Common myeloid progenitor, CD34-positive (primary cell): ENCODE measurements at regions not wholly inside any gene's neighbourhood (a gene's known extent, or its start where the extent isn't known, plus 50 kb on each side); places are given as distances from the start of the nearest gene placed in this dataset.

Experiments
- CTCF ChIA-PET: fragments of 350-600 bp; sonication (Branson Sonifier 250); formaldehyde crosslinking; loops from one replicate; lab custom pipeline; 2021; ENCODE audit warnings: antibody characterized with exemption; lab: Charles Lee
- POLR2A ChIA-PET: fragments of 350-600 bp; sonication (Branson Sonifier 250); formaldehyde crosslinking; loops from one replicate; lab custom pipeline; 2021; ENCODE audit warnings: antibody characterized with exemption; lab: Charles Lee
- DNase-seq, 3 donors: peaks; one replicate each; pipeline versions ENCODE4 v3.0.0 to v3.0.0-alpha.2; 2013
- H3K27ac ChIP-seq, 2 experiments: 1 replicate in 1 of 2; 2 replicates in 1 of 2; pipeline ENCODE4 v1.7.0; 2013; ENCODE audit warnings: inconsistent platforms in 2 of 2, low read length in 2 of 2, mild to moderate bottlenecking in 2 of 2, low read depth in 1 of 2, moderate library complexity in 1 of 2; ENCODE audit not compliant: severe bottlenecking in 2 of 2, insufficient read depth in 1 of 2, poor library complexity in 1 of 2
- H3K27me3 ChIP-seq, 5 experiments: replicated peaks in 2 of 5; 1 replicate in 3 of 5; 2 replicates in 2 of 5; pipeline versions ENCODE4 v1.6.1 to v1.7.0; 2013; ENCODE audit warnings: low read length in 4 of 5, mild to moderate bottlenecking in 2 of 5, moderate library complexity in 2 of 5, inconsistent platforms in 1 of 5; ENCODE audit not compliant: insufficient read depth in 5 of 5, control insufficient read depth in 4 of 5
- H3K36me3 ChIP-seq, 4 experiments: 1 replicate in 2 of 4; 2 replicates in 2 of 4; pipeline versions ENCODE4 v1.6.1 to v1.7.0; 2013; ENCODE audit warnings: low read length in 3 of 4, control low read depth in 1 of 4, mild to moderate bottlenecking in 1 of 4; ENCODE audit not compliant: control insufficient read depth in 4 of 4, insufficient read depth in 4 of 4
- H3K4me1 ChIP-seq, 4 experiments: 1 replicate in 3 of 4; 2 replicates in 1 of 4; pipeline versions ENCODE4 v1.6.1 to v1.7.1; 2013; ENCODE audit warnings: low read length in 3 of 4, mild to moderate bottlenecking in 3 of 4, control low read depth in 1 of 4, inconsistent platforms in 1 of 4, moderate library complexity in 1 of 4; ENCODE audit not compliant: control insufficient read depth in 4 of 4, insufficient read depth in 4 of 4; ENCODE audit errors: control extremely low read depth in 1 of 4
- H3K4me3 ChIP-seq, 7 experiments: 1 replicate in 4 of 7; 2 replicates in 3 of 7; pipeline versions ENCODE4 v1.5.1 to v1.7.0; 2013; ENCODE audit warnings: mild to moderate bottlenecking in 7 of 7, low read length in 6 of 7, moderate library complexity in 6 of 7, inconsistent platforms in 2 of 7, low read depth in 2 of 7, control low read depth in 1 of 7; ENCODE audit not compliant: insufficient read depth in 4 of 7, control insufficient read depth in 1 of 7; ENCODE audit errors: extremely low read depth in 1 of 7
- H3K9me3 ChIP-seq, 5 experiments: 1 replicate in 4 of 5; 2 replicates in 1 of 5; pipeline versions ENCODE4 v1.6.1 to v1.7.1; 2013; ENCODE audit warnings: low read length in 4 of 5, mild to moderate bottlenecking in 2 of 5, inconsistent platforms in 1 of 5, low read depth in 1 of 5, moderate library complexity in 1 of 5; ENCODE audit not compliant: control insufficient read depth in 4 of 5, insufficient read depth in 2 of 5; ENCODE audit errors: control extremely low read depth in 1 of 5
- WGBS: methylation state at CpG from one replicate; pipeline ENCODE4 v1.1.5; 2013; ENCODE audit not compliant: insufficient coverage; 5-methylcytosine and 5-hydroxymethylcytosine counted together

GRCh38 chr5:85484982-85485574 lies 1100.4 kb upstream of the EDIL3 start:
- ChIA-PET POLR2A (no interaction called here), CTCF (interaction anchor here (1.0 kb wide), 1 partner anchor 9 kb away, joined by 3 read pairs; no protein-coding TSS in a partner anchor)
- Histone ChIP-seq H3K36me3 (no peaks in the 10 kb centered on the region), H3K4me3 (no peak overlapping the region), H3K4me1 (no peaks in the 10 kb centered on the region), H3K9me3 (peaks cover 0 to 1% (median 0%) of the 10 kb centered on the region in 5 experiments), H3K27me3 (no peaks in the 10 kb centered on the region), H3K27ac (no peak overlapping the region)
- 93% methylated on average over 1 of the region's 2 CpGs for WGBS
- DNase-seq, result no peak

GRCh38 chr5:85488295-85488694 lies 1103.6 kb upstream of the EDIL3 start:
- H3K27me3 ChIP-seq, result no peaks in the 10 kb centered on the region
- no peak for DNase-seq
- H3K36me3 ChIP-seq, result no peaks in the 10 kb centered on the region
- POLR2A ChIA-PET, result no interaction called here
- no peaks in the 10 kb centered on the region for H3K4me1 ChIP-seq
- H3K27ac ChIP-seq, result no peak overlapping the region
- H3K4me3 ChIP-seq, result no peak overlapping the region
- peaks cover 0 to 1% (median 0%) of the 10 kb centered on the region in 5 experiments for H3K9me3 ChIP-seq
- CTCF ChIA-PET, result no interaction called here

- Histone ChIP-seq H3K9me3 (no peaks in the 10 kb centered on the region), H3K4me1 (no peaks in the 10 kb centered on the region), H3K36me3 (no peaks in the 10 kb centered on the region), H3K4me3 (no peak overlapping the region), H3K27ac (no peak overlapping the region), H3K27me3 (no peaks in the 10 kb centered on the region)
- DNase-seq, result no peak
- ChIA-PET POLR2A (no interaction called here), CTCF (no interaction called here)
These were observed 1116.2 kb upstream of the EDIL3 start for GRCh38 chr5:85500869-85501268.

GRCh38 chr5:85512896-85513295 lies 1104.8 kb upstream of the COX7C start:
- Histone ChIP-seq H3K9me3 (no peaks in the 10 kb centered on the region), H3K27me3 (no peaks in the 10 kb centered on the region), H3K36me3 (no peaks in the 10 kb centered on the region), H3K27ac (no peak overlapping the region), H3K4me3 (no peak overlapping the region), H3K4me1 (no peaks in the 10 kb centered on the region)
- WGBS, result 90% methylated on average over 2 of the region's 4 CpGs
- DNase-seq, result no peak
- ChIA-PET POLR2A (no interaction called here), CTCF (no interaction called here)

GRCh38 chr5:85515588-85515987 lies 1102.2 kb upstream of the COX7C start:
- Histone ChIP-seq H3K4me1 (no peaks in the 10 kb centered on the region), H3K27ac (no peak overlapping the region), H3K36me3 (no peaks in the 10 kb centered on the region), H3K4me3 (no peak overlapping the region), H3K27me3 (no peaks in the 10 kb centered on the region), H3K9me3 (no peaks in the 10 kb centered on the region)
- ChIA-PET CTCF (no interaction called here), POLR2A (no interaction called here)
- no peak for DNase-seq

- ChIA-PET CTCF (no interaction called here), POLR2A (no interaction called here)
- Histone ChIP-seq H3K4me3 (no peak overlapping the region), H3K9me3 (no peaks in the 10 kb centered on the region), H3K36me3 (no peaks in the 10 kb centered on the region), H3K4me1 (no peaks in the 10 kb centered on the region), H3K27ac (no peak overlapping the region), H3K27me3 (no peaks in the 10 kb centered on the region)
- 80% methylated on average over 1 of the region's 3 CpGs for WGBS
- no peak for DNase-seq
These were observed 1100.4 kb upstream of the COX7C start for GRCh38 chr5:85517386-85517785.

GRCh38 chr5:85533341-85534047 lies 1084.2 kb upstream of the COX7C start:
- 90% methylated on average over 2 of the region's 4 CpGs for WGBS
- Histone ChIP-seq H3K9me3 (no peaks in the 10 kb centered on the region), H3K27me3 (no peaks in the 10 kb centered on the region), H3K36me3 (no peaks in the 10 kb centered on the region), H3K4me1 (no peaks in the 10 kb centered on the region), H3K27ac (no peak overlapping the region), H3K4me3 (no peak overlapping the region)
- POLR2A ChIA-PET, result no interaction called here
- no peak for DNase-seq
- CTCF ChIA-PET, result no interaction called here
